HG03095 (cell line): ENCODE measurements at regions not wholly inside any gene's neighbourhood (a gene's known extent, or its start where the extent isn't known, plus 50 kb on each side); places are given as distances from the start of the nearest gene placed in this dataset.
A peak's percentile ranks its signal among the peaks of the same experiment; 100 is the strongest.
"Not testable (repeated sequence)": the region's sequence is repeated elsewhere in the genome, so short reads cannot be mapped to it uniquely, and the experiment has no call there.

ENCODE experiments used
- ATAC-seq: cut with Tn5 transposase; IDR thresholded peaks from one replicate; pipeline ENCODE4 v1.9.1; 2021; ENCODE audit warnings: moderate library complexity; ENCODE audit not compliant: unreplicated experiment

DNA sequence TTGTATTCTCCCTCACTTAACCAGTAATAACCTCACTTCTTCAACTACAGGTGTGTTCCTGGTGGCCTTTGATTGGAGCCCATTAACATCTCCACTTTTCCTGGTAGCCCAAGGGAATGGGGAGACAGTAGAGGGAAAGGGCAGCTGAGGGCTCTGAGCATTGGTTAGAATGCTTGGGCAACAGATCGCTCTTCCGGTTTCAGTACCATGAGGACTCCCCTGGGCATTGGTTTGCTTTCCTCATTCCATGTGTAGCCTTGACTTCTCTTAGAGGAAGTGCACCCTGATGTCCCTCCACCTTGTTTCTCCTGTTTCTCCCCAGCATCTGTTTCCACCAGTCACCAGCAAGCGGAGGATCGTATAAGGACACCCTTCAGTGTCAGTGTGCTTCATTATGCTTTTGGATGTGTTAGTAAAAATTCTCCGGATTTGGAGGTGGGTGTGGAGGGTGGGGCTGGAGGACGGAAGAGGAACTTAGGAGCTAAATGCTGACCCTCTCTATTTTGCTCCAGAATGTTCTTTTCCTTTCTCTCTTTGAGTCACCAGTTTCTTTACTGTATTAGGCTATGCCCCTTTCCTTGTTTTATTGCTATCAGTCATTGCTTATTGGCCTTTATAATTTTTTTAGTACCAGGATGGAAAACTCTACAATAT is 50.6 kb upstream of the ZNG1B start:
- not testable (repeated sequence) for ATAC-seq

DNA sequence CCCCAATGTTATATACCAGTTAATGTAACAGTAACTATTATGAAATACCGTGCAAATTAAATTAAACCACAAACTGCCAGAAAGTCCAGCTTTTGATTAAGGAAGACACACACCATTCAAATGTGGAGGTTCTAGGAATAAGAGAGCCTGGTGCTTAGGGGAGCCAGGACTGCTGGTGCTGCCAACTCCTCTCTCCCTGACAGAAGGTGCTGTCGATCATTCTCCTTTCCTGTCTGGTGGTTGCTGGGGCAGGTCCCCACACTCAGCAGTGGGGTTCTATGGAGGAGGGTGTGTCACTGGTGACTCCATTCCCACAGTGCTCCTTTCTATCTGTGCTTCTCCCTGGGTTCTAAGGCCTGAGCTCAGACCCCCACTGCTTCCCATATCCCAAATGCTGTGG is 57.9 kb upstream of the ZNG1B start:
- ATAC-seq, result not testable (repeated sequence)

- peak; percentile 91 for ATAC-seq
Observed at GRCh38 chr2:113376913-113377445, 60.5 kb upstream of the ZNG1B start.

GRCh38 chr2:113376253-113376912 is 61.1 kb upstream of the ZNG1B start:
- peak; percentile 18 for ATAC-seq

GRCh38 chr2:113374857-113375256 is 62.6 kb upstream of the ZNG1B start:
- ATAC-seq, result not testable (repeated sequence)

DNA sequence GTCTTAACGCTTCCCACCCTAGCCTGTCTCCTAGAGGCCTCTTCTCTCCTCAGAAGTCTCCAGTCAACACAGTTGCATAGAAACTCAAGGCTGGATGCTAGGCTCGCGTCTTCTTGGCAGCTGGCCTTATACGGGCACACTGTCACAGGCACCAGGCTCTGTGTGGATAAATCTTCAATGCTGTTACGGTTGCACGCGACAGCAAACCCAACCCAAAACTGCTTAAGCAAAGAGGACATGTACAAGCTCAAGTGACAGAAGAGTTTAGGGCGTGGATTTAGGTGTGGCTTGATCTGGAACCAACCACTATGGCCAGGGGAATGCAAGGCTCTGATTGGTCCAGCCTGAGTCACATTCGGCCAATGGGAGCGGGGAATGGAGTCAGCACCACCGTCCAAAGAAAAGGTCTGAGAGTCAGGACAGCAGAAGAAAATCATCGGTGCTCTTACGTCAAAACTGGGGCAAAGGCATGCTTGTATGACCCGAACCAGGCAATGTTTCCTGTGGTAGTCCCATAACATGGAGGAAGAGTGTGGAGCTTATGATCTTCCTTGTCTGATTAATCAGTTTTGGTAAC is 65.1 kb upstream of the ZNG1B start:
- not testable (repeated sequence) for ATAC-seq

- ATAC-seq, result peak; percentile 62
Observed at GRCh38 chr2:113370478-113371091, 66.9 kb upstream of the ZNG1B start.

- no peak for ATAC-seq
Observed at GRCh38 chr2:113370030-113370429, 67.5 kb upstream of the ZNG1B start.

- not testable (repeated sequence) for ATAC-seq
Observed at GRCh38 chr2:113368581-113368980, 68.9 kb upstream of the ZNG1B start.

DNA sequence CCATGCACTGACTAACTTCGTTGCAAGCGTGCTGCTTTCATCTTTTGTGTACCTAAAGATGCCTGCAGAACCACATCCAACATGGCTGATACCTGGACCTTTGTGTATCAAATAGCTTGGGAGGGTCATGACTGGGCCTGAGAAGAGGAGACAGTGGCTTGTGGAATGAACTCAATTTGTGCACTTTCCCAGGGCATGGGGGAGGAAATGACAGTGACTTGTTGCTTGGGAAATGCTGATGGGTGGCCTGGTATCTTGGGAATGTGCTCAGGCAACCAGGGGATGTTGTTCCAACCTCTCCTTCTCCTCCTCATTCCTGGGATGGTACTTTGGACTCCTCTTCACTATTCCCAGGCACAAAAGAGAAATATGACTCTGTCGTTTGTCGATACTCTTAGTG is 70.7 kb upstream of the ZNG1B start:
- ATAC-seq, result not testable (repeated sequence)

GRCh38 chr2:113365791-113366190 is 71.7 kb upstream of the ZNG1B start:
- ATAC-seq, result not testable (repeated sequence)

GRCh38 chr2:113365290-113365689 is 72.2 kb upstream of the ZNG1B start:
- not testable (repeated sequence) for ATAC-seq

DNA sequence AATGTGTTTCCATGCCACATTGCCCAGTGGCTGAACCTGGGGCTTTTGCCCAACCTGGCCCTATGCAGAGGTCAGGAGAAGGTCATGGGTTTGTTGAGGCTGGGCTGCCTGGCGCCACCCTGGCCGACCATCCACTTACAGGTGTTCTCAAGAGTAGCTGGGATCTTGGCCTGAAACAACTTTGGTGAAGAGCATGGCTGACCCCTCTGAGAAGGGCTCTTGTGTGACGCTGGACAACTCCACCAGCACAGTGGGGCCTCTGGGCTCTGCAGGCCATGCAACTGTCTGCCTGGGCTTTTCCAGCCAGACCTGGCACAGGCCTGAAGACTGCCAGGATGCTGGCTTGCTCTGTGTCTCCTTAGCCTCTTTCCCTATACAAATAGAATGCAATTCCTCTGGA is 76.4 kb upstream of the ZNG1B start:
- no peak for ATAC-seq

DNA sequence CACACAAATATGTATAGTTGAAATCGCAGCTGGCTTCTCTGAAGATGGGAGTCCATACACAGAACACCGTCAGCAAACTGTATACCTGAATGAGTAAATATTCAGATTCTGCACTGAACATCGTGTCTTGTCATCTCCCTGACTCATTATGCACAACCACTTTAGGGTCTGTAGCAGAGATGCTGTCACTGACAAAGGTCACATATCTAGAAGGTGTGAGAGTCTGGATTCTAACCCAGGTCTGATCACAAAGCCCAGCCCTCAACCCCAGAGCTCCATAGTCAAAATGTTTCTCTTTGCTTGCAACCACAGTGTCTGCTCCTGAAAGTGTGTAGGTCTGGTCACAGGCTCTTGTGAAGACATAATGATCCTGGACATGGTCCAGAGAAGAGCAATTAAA is 78.3 kb upstream of the PAX8 start:
- no peak for ATAC-seq

GRCh38 chr2:113356284-113356683 is 77.6 kb upstream of the PAX8 start:
- ATAC-seq, result not testable (repeated sequence)

DNA sequence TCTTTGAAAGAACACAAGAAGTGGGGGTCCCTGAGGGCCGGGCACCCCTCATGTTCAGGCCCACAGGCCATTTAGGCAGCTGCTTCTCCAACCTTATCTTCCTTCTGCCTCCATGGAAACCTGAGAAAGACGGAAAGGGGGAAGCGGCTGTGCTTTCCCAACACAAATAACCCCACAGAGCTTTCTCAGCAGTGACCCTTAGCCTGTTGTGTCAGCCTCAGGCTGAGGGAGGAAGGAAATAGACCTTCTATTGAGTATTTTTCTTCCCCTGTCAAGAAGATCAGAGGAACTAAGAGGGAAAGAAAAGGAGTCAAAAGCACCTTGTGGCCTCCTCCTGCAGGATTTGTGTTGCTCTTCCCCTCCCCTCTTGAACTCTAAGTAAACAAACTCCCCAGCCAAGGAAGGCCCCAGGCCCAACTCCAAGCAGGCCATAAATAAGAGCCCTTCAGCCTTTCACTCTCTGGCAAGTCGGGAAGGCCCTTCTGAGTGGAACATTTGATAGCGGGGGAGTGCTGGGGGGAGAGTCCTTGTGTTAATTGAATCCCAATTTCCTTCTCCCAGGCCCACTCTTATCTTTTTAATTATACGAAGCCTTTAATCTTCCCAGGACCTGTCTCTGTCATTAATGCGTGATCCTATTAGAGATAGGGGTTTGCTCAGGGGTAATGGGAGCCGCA is 76.8 kb upstream of the PAX8 start:
- ATAC-seq, result not testable (repeated sequence)

GRCh38 chr2:113351375-113352355 is 72.9 kb upstream of the PAX8 start:
- ATAC-seq, result no peak

GRCh38 chr2:113343800-113344199 is 65.1 kb upstream of the PAX8 start:
- not testable (repeated sequence) for ATAC-seq

DNA sequence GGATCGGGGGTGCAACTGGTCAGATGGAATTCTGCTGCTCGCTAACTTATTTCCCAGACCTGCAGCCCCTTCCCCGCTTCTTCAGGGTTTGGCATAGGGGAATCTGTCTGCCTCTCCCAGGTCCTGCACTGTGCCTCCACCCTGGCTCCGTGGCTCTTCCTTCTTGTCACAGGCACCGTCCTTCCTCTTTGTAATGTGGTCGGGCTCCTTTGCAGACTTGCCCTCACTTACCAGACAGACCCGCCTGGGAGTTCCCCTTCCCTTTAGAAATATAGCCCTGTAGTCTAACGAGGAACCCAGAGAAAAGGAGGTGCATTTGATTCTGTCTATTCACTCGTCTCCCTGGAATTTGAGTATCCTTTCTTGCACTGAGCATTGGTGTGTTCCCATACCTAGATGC is 63.9 kb upstream of the PAX8 start:
- no peak for ATAC-seq

DNA sequence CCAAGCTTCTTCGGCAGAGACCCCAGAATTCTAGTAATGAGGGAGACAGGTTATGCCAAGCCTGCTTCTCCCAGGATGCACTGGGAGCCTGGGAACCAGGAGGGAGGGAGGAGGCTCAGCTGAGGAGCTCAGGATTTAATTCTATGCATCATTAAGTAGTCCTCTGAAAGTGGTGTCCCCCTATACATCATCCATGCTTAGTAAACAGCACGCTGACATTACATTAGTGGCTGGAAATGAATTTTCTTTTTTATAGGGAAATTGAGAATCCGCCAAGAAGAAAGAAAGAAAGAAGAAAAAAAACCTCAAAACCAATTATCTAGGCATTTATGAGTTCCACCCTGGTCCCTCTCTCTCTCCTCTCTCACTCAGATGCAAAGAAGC is 63.1 kb upstream of the PAX8 start:
- not testable (repeated sequence) for ATAC-seq
